ENCODE measurements at regions not wholly inside any gene's neighbourhood (a gene's known extent, or its start where the extent isn't known, plus 50 kb on each side); places are given as distances from the start of the nearest gene placed in this dataset.
"Not testable (repeated sequence)": the region's sequence is repeated elsewhere in the genome, so short reads cannot be mapped to it uniquely, and the experiment has no call there.

DNA sequence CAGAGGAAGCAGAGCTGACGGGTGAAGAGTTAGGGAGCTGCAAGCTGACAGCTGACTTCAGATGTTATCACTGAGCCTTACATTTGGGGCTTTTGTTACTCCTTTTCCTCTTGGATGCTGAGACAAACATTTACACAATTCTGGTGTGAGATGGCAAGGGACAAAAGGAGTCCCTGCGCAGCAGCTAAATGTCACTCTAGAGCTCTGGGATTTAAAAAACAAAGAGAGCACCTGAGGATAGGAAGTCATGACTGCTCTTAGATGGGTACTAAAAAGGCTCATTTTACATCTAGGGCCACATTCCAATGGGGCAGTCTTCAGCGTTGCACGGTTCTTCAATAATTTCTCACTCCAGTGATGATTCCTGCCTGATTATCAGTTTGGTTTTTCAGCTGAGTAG, 204.5 kb downstream of the RAB38 start:
- DNase-seq (ENCODE audit: low read depth) = no peak

DNA sequence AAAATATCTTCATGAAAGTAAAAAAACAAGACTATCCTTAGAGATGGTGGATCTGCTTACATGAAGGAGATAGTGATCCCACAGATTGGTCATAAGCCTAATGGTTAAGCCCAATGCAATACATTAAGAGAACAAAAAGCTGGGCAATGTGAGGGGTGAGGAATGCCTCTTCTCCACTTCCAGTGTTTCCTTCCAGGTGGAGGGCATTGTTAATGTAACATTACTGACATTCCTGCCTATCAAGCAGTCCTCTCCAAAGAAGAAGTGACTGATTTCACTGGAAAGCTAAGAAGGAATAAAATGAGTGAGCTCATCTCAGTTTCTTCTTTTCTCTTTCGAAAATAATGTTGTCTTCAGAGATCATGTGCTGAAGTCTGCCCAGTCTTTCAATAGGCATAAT, 207.8 kb downstream of the RAB38 start:
- DNase-seq (ENCODE audit: low read depth) = no peak

DNA sequence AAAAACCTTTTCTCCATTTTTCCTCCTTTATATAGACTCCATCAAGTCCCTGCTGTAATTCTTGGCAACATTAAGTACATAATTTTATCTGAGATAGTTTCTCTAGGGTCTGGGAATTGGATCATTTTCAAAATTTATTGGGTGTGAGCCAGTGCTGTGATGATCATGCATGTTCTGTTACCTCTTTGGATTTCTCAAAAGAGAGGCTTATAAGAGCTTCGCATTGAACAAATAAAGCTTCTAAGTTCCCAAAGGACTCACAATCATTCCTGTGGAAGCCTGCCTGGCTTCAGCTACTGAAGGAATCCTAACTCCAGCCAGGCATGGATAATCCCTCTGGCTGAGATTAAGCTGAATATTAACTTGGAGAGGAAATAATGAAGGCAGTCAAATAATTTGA, 208.5 kb downstream of the RAB38 start:
- no peak for DNase-seq (ENCODE audit: low read depth)

DNA sequence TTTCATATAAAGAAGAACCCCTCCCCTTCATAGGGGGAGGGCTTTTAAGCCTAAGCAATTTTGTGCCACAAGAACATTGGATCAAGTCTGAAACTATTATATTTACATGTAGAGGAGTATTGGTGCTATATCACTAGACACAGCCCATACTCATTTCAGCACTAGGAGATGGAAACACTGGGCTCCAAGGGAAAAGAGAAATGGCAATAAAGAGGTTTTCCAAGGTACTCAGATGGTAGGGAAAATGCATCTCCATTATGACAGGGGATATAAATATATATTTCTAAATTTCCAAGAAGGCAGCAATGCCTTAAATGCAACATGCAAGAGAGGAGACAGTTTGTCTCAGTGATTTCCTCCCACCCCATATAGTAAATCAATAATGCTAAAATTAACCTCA, 209.0 kb downstream of the RAB38 start:
- DNase-seq (ENCODE audit: low read depth) = no peak

DNA sequence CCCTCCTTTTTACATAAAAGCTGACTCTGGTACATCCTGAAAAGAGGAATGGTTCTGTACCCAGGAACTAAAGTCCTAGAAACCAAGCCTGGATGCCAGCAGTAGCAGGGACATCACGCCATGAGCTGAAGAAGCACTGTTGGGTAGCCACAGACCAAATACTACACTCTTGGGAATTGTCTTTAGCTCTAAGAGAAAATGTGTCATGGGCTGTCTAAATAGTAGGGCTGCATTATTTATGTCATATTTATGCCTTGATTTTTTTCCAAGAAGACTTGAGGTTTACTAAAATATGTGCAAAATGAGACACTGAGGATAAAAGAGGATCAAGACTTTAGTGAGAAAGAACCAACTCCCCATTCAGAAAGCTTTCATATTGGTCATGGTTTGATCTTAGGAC, 213.6 kb downstream of the RAB38 start:
- DNase-seq (ENCODE audit: low read depth) = no peak

DNA sequence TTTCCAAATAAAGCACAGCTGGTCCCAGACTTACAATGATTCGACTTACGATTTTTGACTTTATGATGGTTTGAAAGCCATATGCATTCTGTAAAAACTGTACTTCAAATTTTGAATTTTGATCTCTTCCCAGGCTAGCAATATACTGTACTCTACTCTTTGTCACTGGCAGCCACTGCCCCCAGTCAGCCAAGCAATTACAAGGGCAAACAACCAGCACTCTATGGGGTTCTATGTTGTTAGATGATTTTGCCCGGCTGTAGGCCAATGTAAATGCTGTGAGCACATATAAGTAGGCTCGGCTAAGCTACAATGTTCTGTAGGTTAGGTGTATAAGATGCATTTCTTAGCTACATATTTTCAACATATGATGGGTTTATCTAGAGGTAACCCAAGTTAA, 217.3 kb downstream of the RAB38 start:
- no peak for DNase-seq (ENCODE audit: low read depth)

DNA sequence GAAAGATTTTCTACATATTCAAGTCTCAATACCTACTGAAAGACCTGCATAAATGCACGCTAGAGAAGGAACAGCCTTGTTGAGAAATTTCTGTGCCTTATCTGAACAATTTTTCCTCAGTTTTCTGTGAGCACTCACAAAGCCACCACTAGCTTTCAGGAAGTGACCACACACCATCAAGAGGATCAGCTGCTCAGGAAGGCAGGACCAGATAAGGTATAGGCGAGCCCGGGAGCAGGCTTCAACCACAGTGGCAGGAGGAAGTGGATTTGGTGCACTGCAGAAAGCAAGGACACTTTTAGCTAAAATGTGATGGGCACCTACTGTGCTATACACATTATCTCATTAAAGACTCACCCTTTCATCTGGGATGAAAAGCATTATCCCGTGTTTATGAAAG, 220.8 kb downstream of the RAB38 start:
- DNase-seq (ENCODE audit: low read depth) = no peak

DNA sequence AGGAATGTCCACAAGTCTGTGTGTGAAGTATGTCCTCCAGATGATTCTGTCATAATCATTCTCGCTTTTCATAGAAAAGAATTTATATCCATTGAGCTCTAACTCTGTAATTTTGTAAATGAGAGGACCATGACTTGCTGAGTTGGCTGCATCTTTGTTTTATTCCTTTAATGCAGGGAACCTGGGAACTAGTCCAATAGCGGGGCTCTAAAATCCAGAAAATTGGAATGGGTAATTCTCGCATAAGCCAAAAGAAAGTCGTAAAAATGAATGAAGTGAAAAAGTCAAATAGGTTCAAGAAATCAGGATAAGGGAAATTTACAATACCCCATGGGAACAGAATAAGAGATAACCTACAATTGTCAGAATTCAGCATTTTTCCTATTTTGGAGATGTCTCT, 232.5 kb downstream of the RAB38 start:
- DNase-seq (ENCODE audit: low read depth) = no peak

DNA sequence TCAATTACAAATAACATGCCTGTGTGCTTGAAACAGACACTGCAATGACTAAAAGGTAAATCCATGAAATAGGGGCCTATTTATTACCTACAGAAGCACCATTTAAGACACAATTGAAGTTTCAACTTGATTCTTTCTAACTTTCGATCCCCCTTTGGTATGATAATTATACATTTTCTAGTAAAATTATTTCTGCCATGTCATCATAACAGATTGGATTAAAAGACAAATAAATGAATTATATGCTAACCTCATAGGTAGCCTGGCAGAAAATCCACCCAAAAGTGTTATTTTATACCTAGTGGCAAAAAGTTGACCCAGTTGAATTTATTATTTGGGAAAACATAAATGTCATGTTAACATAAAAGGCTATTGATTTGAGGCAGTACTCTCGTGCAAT, 241.1 kb downstream of the RAB38 start:
- no peak for DNase-seq (ENCODE audit: low read depth)

DNA sequence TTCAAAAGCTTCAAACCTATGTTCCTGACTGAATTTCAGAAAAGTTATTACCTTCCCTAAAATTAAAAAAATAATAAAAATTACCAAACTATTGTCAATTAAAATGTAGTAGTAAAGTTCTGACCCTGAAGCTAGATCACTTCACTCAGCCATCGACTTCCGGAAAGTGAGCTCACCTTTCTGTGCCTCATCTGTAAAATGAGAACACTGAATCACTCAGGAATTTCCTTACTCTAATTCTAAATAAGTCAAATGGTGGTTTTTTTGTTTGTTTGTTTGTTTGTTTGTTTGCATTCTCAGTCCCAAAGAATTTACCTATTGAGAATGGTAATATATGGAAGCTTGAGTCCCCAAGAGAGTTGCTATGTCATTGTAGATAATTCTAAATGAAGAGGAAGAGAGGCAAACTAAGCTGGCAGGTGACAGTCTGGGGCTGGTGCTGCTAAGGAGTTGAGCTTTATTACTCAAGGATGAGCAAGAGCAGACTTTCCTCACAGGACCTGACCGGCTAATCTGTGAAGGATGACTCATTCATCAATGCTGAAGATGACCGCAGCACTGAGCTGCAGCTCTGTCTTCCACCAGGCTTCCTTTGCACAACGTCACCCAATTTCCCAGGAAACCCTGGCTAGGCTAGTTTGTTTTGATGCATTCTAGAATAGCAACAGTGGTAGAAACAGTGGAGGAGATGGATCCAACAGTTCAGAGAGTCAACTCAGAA, 248.8 kb downstream of the RAB38 start:
- no peak for DNase-seq (ENCODE audit: low read depth)

DNA sequence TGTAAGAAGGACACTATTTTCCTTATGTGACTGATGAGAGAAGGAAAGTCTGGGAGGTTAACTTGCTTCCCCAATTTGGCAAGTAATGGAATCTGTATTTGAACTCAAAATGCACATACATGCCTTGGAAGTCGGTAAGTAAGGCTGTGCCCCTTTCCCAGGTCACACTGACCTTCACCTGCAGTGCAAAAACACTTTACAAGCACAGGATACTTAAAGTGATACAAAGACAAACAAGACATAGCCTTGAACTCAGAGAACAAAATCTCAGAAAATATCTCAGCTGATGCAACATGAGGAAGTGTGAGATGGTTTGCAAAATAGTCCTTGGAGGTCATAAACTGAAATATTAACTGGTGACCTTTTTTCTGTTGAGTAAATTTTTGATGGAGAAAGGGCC, 251.1 kb downstream of the RAB38 start:
- no peak for DNase-seq (ENCODE audit: low read depth)

DNA sequence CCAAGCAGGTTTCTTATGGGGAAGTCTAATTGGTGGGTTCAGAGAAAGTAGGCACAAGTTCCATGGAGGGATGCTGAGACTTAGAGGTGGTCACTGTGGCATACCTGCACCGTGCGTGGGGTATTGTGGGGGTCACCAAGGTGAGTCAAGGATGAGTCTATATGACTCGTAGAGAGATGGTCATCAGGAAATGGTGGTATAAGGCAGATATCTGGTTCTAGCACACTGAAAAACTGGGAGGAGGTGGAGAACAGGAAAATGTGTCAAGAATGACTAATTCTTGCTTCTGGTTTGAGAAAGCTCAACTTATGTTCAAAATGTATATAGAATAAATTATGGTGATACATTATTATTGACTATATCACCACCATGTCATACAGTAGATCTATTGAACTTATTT, 258.1 kb downstream of the RAB38 start:
- DNase-seq (ENCODE audit: low read depth) = no peak

DNA sequence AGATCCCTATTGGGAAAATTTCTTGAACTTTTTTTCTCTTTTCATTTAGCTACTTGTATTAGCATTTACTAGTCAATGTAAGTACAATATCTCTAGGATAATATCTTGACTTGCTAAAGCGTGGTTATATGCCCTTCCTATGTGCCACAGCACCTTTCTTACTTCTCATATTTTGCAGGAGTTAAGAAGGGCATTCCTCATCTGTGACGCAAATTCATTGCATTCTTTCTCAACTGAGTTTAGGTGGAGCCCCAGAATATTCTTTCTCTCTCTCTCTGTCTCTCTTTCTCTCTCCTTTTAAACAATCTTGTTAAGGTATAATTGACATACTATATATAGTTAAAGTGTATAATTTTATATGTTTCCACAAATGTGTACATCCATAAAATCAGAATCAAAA, 266.1 kb downstream of the RAB38 start:
- DNase-seq (ENCODE audit: low read depth) = no peak

DNA sequence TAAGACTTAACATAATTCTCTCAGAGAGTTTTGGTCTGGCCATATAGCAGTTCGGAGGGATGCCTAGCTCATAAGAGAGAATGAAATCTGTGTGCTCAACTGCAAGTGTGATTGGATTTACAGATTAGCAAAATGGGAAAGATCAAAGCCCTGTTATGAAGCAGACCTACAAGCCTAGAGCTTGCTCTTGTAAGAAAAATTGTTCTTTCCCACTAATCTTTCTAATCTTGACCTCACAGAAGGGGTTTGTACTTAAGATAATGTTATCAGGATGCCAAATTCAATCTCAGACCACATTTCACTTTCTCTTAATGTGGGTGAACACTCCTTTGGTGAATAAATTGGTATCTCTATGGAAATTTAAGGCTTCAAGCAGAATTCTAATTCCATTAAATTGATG, 267.2 kb downstream of the RAB38 start:
- no peak for DNase-seq (ENCODE audit: low read depth)

DNA sequence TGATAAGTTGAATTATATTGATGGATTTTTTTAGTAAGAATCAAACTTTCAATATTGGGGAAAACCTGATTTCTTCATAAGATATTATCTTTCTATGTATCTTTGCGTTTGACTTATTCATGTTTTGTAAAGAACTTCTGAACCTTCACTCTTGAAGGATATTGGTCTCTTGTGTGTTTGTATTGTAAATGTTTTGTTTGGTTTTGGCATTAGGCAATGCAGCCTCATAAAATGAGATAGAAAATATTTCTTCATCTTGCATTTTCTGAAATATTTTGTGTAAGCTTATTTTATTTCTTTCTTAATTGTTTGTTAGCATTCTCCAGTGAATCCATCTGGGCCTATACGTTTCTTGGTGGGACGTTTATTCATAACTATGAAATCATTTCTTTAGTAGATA, 271.9 kb downstream of the RAB38 start:
- DNase-seq (ENCODE audit: low read depth) = no peak

DNA sequence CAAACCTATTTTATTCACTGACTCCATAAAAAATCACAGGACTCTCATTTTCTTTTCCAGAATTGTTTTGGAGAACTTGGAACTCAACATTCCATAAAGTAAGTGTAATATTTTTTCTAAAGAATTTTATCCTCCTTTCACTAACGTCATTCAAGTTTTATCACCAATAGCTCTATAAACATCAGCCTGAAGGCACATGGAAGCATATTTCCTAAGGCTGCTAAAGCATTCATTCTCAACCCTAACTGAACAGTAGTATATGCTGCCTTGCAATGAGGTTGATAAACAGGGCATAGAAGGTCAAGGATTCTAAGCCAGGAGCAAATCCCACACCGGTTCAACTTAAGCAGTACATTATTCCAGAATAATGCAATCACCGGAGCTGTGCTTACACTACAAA, 273.9 kb downstream of the RAB38 start:
- DNase-seq (ENCODE audit: low read depth) = no peak

DNA sequence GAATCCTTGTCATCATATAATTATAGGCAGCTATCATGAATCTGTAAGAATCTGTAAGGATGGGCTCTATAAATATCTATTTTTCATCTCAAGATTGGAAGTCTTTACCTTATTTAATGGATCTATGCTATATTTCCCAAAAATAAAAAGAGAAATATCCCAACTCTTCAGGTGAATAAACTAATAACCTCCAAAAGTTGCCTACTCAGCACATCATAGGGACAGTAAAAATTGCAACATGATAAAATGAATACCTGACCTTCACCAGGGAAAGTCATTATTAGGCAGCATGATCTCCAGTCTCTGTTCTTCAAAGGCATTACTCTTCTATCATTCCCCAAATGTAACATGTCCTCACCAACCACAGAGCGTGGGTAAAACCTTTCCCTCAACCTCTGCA, 277.3 kb downstream of the RAB38 start:
- DNase-seq (ENCODE audit: low read depth) = no peak

DNA sequence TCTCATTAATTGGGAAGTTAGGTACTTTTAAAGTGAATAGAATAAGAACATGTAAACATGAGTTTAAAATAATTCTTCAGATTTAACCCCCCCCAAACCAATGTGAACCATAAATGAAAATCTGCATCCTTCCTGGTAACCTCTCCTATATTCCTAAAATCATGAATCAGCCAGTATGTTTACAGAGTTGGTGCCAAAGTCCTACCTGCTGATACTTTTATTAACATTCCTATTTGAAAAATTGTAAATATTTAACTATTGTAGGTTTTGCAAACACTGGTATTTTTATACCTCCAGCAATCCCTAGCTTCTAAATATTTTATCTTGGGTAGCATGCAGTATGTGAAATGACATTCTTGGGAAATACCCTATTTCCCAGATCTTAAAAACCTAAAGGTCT, 278.2 kb downstream of the RAB38 start:
- no peak for DNase-seq (ENCODE audit: low read depth)

DNA sequence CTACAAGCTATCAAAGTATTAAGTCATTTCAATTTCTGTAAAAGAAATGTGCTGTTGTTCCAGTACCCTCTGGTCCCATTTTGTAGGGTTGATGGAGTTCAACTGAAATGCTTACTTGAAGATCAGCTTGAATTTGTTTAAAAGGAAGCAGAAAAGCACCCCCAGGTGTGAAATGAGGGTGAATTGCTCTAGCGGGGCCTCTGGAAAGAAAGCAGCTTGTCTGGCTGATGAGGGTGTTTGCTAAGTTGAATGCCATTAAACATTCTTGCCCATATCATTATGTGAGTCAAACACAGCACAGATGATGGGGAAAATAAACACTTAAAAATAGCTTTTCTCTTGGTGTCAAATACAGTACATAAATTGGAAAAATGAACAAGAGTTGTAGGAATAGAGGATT, 280.3 kb downstream of the RAB38 start:
- no peak for DNase-seq (ENCODE audit: low read depth)

DNA sequence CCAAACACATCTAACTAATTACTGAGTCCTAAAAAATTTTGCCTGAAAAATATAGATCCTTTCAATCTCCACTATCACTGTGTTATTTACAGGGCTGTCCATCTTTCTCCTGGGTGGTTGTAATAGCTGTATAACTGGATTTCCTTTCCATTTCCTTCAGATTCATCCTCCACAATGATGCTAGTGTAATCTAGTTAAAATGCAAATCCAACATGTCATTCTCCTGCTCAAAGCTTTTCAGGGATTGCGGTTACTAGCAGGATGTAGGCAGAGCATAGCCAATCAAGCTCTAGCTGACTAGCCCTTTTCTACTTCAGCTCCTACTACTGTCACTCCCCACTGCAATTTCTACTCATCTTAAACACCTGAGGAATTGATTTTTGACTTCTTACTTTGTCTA, 283.0 kb downstream of the RAB38 start:
- no peak for DNase-seq (ENCODE audit: low read depth)

DNA sequence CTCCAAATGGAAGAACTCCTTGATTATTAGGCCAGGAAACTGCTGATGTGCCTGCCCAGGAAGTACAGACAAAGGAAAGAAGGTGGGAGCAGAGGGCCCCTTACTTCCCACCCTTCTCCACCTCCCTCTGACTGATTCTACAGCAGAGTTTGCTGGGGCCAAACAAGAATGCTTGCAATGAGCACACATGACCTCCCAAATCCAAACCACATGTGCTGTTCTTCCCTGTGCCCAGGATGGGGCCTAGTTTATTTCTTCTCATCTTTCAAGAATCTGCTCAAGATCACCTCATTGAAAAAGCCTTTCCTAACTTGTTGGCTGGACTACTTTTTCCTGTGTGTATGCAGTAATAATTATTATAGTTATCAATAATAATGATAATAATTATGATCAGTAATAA, 286.1 kb downstream of the RAB38 start:
- no peak for DNase-seq (ENCODE audit: low read depth)

DNA sequence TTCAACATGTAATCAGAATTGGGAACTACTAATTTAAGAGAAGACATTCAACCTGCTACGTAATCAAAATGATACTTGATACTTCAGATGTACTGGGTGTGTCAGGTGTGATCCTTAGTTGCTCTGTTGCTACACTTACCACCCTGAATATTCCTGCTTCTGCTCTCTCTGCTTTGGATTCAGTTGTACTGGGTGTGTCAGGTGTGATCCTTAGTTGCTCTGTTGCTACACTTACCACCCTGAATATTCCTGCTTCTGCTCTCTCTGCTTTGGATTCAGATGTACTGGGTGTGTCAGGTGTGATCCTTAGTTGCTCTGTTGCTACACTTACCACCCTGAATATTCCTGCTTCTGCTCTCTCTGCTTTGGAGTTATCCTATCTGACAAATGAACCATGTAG, 290.2 kb downstream of the RAB38 start:
- not testable (repeated sequence) for DNase-seq (ENCODE audit: low read depth)

DNA sequence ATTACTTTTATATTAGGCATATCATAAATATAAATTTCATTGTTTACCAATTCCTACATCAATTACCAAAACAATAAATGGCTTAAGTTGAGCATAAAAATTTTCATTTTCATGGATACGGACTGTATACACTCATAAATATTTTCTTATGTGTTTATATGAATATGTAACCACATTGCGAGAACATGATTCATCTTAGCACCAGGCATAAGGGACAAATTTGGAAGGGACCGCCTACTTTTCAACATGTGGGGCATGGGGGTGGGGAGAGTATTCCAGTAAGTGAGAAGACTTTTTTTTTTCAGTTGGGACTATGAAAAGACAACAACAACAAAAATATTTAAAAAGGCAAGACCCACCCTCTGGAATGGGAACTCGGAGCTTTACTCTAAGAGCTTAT, 296.1 kb downstream of the RAB38 start:
- no peak for DNase-seq (ENCODE audit: low read depth)

DNA sequence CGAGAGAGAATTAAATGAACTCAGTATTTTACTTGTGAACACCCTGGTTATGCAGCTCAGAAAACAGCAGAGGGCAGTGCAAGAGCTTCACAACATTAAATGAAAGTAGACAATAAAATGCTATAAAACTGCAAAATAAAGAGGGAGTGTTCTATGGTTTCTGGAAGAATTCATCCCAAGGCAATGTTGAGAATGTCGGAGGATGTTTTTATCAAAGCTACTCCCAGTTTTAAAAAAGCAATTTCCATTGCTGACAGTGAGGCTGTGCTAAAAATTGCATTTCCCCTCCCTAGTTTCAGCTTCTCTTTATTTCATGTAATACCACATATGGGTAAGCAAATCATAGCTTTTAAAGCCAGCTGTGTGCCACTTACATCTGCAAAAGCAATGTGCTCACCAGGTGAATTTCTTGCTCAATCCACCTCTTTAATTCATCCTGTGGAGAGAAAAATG, 296.8 kb downstream of the RAB38 start:
- no peak for DNase-seq (ENCODE audit: low read depth)

DNA sequence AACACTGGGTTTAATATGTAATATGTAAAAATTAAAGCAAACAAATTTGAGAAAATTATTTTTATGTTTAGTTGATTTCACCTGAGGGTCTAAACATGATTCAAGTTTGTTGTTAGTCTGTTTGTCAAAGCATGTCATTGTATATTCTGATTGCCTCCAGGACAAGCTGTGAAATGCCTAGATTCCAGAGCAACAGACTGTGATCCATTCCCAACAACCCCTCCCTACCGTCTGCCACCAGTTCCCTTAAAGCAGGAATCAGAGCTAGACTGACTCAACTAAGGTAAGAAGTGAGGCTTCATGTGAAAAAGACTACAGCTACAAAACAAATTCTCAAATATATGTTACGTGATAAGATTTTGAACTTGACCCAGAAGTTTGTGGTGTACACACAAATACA, 304.2 kb downstream of the RAB38 start:
- no peak for DNase-seq (ENCODE audit: low read depth)

All from activated T-cell treated with anti-CD3 and anti-CD28 coated beads for 48 hours (primary cell).